ENCODE measurements at regions not wholly inside any gene's neighbourhood (a gene's known extent, or its start where the extent isn't known, plus 50 kb on each side); places are given as distances from the start of the nearest gene placed in this dataset.

GRCh38 chr16:35642322-35642835 lies 2183.0 kb downstream of the TP53TG3F start:
- H3K4me3 ChIP-seq (ENCODE audit: low read depth, low read length) = no peak overlapping the region
- no peak for TF ChIP-seq CTCF (IDR thresholded peaks at IDR 0.05; ENCODE audit: insufficient read depth, low read length, severe bottlenecking)
- FAIRE-seq (no peak), DNase-seq (ENCODE audit: low read depth) (no peak)
- H3K36me3 ChIP-seq (ENCODE audit: control insufficient read depth, insufficient read depth, low read length) = no peaks in the 10 kb centered on the region
- no peaks in the 10 kb centered on the region for H3K27me3 ChIP-seq (ENCODE audit: control insufficient read depth, insufficient read depth, low read length)

- DNase-seq (ENCODE audit: low read depth) (no peak), FAIRE-seq (no peak)
- no peaks in the 10 kb centered on the region for H3K27me3 ChIP-seq (ENCODE audit: control insufficient read depth, insufficient read depth, low read length)
- no peak overlapping the region for H3K4me3 ChIP-seq (ENCODE audit: low read depth, low read length)
- no peak for TF ChIP-seq CTCF (IDR thresholded peaks at IDR 0.05; ENCODE audit: insufficient read depth, low read length, severe bottlenecking)
- no peaks in the 10 kb centered on the region for H3K36me3 ChIP-seq (ENCODE audit: control insufficient read depth, insufficient read depth, low read length)
These were observed 2192.4 kb downstream of the TP53TG3F start for GRCh38 chr16:35651841-35652240.

- FAIRE-seq = no peak
These were observed 2204.8 kb downstream of the TP53TG3F start for GRCh38 chr16:35664091-35664693.

GRCh38 chr16:35685085-35685484 lies 2225.7 kb downstream of the TP53TG3F start:
- TF ChIP-seq CTCF (IDR thresholded peaks at IDR 0.05; ENCODE audit: insufficient read depth, low read length, severe bottlenecking) = no peak
- Histone ChIP-seq H3K4me3 (ENCODE audit: low read depth, low read length) (no peak overlapping the region), H3K36me3 (ENCODE audit: control insufficient read depth, insufficient read depth, low read length) (no peaks in the 10 kb centered on the region), H3K27me3 (ENCODE audit: control insufficient read depth, insufficient read depth, low read length) (no peaks in the 10 kb centered on the region)
- DNase-seq (ENCODE audit: low read depth) = no peak
- no peak for FAIRE-seq

More at GRCh38 chr16:35664091-35664693, 2204.8 kb downstream of the TP53TG3F start:
- no peak for TF ChIP-seq CTCF (IDR thresholded peaks at IDR 0.05; ENCODE audit: insufficient read depth, low read length, severe bottlenecking)
- no peak for DNase-seq (ENCODE audit: low read depth)
- Histone ChIP-seq H3K4me3 (ENCODE audit: low read depth, low read length) (no peak overlapping the region), H3K27me3 (ENCODE audit: control insufficient read depth, insufficient read depth, low read length) (no peaks in the 10 kb centered on the region), H3K36me3 (ENCODE audit: control insufficient read depth, insufficient read depth, low read length) (no peaks in the 10 kb centered on the region)

GRCh38 chr16:35686595-35686994 lies 2227.2 kb downstream of the TP53TG3F start:
- DNase-seq (ENCODE audit: low read depth) (no peak), FAIRE-seq (no peak)
- Histone ChIP-seq H3K4me3 (ENCODE audit: low read depth, low read length) (no peak overlapping the region), H3K36me3 (ENCODE audit: control insufficient read depth, insufficient read depth, low read length) (no peaks in the 10 kb centered on the region), H3K27me3 (ENCODE audit: control insufficient read depth, insufficient read depth, low read length) (no peaks in the 10 kb centered on the region)
- TF ChIP-seq CTCF (IDR thresholded peaks at IDR 0.05; ENCODE audit: insufficient read depth, low read length, severe bottlenecking) = no peak

GRCh38 chr16:35687071-35687470 lies 2227.7 kb downstream of the TP53TG3F start:
- Histone ChIP-seq H3K4me3 (ENCODE audit: low read depth, low read length) (no peak overlapping the region), H3K27me3 (ENCODE audit: control insufficient read depth, insufficient read depth, low read length) (no peaks in the 10 kb centered on the region), H3K36me3 (ENCODE audit: control insufficient read depth, insufficient read depth, low read length) (no peaks in the 10 kb centered on the region)
- no peak for DNase-seq (ENCODE audit: low read depth)
- FAIRE-seq = no peak
- no peak for TF ChIP-seq CTCF (IDR thresholded peaks at IDR 0.05; ENCODE audit: insufficient read depth, low read length, severe bottlenecking)
